HG03469 (cell line): ENCODE measurements at regions not wholly inside any gene's neighbourhood (a gene's known extent, or its start where the extent isn't known, plus 50 kb on each side); places are given as distances from the start of the nearest gene placed in this dataset.
"Not testable (repeated sequence)": the region's sequence is repeated elsewhere in the genome, so short reads cannot be mapped to it uniquely, and the experiment has no call there.

Experiments used
- ATAC-seq: cut with Tn5 transposase; IDR thresholded peaks from one replicate; pipeline ENCODE4 v1.9.1; 2021; ENCODE audit warnings: mild to moderate bottlenecking, moderate library complexity, moderate number of reproducible peaks; ENCODE audit not compliant: unreplicated experiment

- no peak for ATAC-seq
These were observed 472.1 kb upstream of the DDX18 start for GRCh38 chr2:117342415-117342814.

- ATAC-seq: no peak
These were observed 464.8 kb upstream of the DDX18 start for GRCh38 chr2:117349687-117350086.

GRCh38 chr2:117351396-117351795, 463.1 kb upstream of the DDX18 start:
- no peak for ATAC-seq

DNA sequence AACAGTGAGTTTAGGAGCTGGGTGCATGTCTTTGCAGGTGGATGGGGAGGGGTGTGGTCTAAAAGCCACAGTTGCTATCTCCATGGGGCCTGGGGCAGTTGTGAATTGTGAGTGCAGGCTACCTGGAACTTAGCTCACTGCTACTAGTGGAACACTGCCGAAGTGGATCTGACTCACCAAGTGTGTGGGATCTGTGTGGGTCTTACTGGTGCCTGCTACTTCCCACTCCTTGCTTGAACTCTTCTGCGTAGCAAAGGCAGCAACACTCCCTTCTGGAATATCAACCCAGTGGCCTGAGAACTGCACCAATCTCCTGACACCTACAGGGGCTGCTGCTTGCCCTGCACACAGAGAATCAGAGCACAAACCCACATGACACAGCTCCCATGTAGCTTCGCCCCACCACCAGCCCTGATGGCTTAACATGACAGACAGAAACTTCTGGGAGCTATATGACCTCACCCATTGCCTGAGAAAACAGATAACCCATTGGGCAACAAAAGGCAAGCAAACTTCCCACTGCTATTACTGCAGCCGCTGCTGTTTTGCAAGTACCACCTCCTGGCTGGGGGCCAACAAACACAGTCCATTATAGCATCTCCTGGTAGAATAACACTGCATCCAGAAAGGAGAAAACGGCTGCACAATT, 455.1 kb upstream of the DDX18 start:
- no peak for ATAC-seq

DNA sequence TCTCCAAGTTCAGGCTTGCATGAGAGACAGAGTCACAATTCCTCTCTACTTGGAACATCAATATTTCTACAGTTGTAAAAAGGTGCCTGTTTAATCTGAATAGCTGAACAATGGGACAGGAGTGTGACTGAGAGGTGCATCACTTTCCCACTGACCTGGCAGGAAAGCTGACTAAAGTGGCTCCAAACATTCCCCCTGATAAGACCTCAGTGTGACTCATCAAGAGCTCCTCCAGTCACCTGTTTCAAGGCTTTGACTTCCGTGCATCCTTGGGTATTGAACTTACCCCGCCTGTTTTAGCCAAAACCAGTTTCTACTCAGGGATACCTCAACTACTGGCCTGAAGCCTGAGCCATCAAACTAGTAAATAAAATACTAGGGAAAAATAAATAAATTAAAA, 453.9 kb upstream of the DDX18 start:
- ATAC-seq: no peak

DNA sequence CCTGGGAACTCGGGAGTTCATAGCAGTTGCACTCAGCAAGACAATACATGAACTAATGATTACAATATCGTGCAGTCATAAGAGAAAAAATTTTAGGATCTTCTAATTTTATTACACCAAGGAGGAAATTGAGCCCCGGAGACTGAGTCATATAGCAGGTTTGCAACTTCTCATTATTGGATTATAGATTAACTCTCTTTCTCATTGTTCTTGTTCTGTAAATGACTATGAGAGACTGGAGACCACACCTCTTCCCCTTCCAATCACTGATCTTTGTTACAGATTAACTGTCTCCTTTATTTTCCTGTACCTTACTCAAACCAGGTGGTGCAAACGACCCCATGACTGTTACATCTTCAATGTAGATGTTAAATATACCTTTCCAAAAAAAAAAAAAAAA, 435.8 kb upstream of the DDX18 start:
- peak; percentile 61 for ATAC-seq

GRCh38 chr2:117379928-117380327, 434.6 kb upstream of the DDX18 start:
- no peak for ATAC-seq

GRCh38 chr2:117383997-117384396, 430.5 kb upstream of the DDX18 start:
- ATAC-seq: not testable (repeated sequence)

- no peak for ATAC-seq
These were observed 418.3 kb upstream of the DDX18 start for GRCh38 chr2:117396161-117396560.

DNA sequence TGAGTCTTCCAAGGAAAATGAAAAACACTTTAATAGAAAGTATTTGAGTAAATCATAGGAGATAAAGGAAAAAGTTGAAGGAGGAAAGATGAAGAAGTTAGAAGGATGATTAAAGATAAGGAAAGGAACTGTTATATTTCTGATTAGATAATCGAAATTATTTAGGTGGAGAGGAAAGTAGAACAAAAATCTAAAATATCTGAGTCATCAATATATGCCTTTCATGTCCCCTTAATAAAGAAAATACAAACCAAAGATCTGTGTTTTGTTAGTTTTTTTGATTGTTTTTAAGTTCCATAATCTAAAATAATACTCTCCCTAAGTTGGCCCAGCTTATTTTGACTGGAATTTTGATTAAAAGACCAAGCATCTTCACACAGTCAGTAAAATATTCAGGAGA, 412.9 kb upstream of the DDX18 start:
- ATAC-seq: no peak

GRCh38 chr2:117406443-117406842, 408.0 kb upstream of the DDX18 start:
- no peak for ATAC-seq

DNA sequence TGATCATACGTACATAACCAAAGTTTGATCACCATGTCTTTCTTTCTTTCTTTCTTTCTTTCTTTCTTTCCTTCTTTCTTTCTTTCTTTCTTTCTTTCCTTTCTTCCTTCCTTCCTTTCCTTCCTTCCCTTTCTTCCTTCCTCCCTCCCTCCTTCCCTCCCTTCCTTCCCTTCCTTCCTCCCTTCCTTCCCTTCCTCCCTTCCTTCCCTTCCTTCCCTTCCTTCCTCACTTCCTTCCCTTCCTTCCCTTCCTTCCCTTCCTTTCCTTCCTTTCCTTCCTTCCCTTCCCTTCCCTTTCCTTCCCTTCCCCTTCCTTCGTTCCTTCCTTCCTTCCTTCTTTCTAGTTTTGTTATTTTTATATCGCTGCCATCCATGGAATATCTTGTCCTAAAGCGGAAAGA, 406.7 kb upstream of the DDX18 start:
- ATAC-seq: no peak

GRCh38 chr2:117409443-117409842, 405.0 kb upstream of the DDX18 start:
- no peak for ATAC-seq

DNA sequence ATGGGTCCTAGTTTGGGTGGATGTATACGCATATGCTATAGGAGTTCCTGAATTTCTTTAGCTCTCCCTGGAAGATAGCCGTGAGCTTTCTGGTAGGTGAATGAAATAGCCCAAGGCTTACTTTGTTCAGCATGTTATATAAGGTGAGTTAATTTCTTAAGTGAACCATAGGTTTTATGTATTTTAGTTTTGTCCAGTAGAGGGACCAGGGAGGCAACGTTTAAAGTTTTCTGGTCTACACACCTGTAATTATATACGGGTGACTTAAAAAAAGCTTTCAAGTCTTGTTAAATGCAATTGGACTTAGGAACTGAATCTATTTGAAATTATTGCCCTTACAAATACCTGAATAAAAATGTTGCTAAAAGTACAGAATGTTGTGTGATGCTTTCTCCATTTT, 402.5 kb upstream of the DDX18 start:
- ATAC-seq: no peak

DNA sequence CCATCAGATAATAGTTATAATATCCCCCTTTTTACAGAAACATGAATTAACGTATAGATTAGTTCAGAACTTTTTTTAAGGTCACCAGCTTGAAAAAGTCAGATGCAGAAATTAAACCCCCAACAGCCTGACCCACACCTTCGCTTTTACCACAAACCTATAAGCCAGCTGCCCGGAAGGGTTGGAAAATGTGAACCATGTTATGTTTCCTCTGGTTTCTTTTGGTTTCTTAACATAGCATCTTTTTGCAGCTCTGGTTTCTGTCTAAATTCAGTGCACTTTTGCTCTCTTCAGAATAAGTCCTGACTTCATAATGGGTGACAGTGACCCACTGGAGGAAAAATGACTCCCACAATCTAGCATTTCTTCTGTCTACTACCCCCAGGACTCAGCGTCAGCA, 381.7 kb upstream of the DDX18 start:
- no peak for ATAC-seq

DNA sequence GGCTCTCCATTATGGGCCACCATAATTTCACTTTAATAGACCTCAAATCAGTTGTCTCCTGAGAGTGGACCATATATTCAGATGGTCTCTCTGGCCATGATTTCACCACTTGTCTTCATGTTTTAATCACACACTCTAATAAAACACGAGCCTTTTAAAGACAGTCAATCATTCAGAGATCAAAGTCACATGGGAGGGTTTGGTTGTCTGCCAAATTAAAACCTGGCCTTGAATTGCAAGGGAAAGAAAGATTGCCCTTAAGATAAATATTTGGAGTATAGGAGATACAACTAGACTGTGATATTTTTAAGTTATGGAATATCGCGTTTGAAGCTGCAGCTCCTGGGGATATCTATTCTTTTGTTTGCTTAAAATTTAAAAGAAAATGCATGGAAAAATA, 377.8 kb upstream of the DDX18 start:
- ATAC-seq: no peak

DNA sequence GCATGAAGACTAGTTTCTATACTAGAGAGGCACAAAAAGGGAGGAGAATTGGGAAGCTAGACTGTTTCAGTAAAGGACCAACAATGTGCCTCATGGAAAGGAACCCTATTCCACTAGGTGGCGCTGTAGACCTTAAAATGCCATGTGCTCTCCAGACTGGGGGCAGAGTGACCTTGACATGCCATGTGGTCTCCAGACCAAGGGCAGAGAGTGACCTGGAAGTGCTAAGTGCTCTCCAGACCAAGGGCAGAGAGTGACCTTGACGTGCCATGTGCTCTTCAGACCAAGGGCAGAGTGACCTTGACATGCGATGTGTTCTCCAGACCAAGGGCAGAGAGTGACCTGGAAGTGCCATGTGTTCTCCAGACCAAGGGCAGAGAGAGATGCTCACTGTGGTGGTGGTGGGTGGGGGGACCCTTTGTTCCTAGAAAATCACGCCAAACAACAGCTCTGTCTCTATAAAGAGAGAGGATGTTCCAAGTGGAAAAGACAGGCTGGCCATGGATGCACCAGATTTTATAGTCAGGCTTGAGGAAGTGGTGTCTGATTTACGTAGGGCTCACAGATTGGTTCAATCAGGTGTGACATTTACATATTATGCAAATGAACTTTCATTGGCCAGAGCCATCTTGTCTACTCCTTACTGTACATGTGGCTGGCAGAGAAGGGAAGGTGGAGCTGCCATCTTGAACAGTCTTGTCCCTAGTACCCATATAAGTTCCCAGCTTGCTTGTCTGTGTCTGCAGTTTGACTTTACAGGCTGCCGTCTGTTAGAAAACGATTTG, 344.0 kb upstream of the DDX18 start:
- no peak for ATAC-seq

DNA sequence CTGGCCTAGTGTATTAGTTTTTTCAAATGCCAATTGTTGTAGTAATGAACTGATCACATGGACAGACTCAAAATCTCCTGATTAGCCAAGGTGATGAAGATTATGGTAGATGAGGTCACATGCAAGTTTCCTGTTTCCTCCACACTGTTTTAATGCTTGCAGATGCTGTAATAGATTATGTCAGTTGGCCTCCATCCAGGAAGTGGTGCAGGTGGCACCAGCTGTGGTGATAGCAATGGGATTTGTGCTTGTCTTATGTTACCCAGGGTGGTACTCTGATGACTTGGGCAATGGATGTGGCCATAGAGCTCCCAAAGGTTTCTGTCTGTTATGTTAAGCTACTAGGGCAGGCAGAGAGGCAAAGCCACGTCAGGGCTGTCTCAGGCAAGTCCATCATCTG, 332.9 kb upstream of the DDX18 start:
- no peak for ATAC-seq

DNA sequence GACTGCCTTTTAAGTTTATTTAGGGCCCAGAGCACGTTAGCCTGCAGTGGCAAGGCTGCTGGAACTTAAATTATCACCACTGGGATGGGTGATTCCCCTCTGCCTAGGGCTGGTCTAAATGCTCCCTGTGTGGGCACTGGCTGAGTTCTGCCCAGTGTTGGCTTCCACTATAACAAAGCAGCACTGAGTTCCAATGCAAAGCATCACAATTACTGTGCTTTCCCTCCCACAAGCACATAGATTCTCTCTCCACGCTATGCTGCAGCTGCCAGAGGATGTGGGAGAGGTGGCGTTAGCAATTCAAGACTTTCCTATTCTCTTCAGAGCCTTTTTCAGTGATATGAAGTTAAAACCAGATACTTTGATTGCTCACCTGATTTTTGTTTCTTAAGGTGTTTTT, 328.9 kb upstream of the DDX18 start:
- ATAC-seq: no peak

- no peak for ATAC-seq
These were observed 328.4 kb upstream of the DDX18 start for GRCh38 chr2:117486081-117486480.

GRCh38 chr2:117492209-117492851, 322.2 kb upstream of the DDX18 start:
- ATAC-seq: no peak

- ATAC-seq: no peak
These were observed 313.8 kb upstream of the DDX18 start for GRCh38 chr2:117500721-117501120.
